GM12891 (cell line): ENCODE measurements at regions not wholly inside any gene's neighbourhood (a gene's known extent, or its start where the extent isn't known, plus 50 kb on each side); places are given as distances from the start of the nearest gene placed in this dataset.

Source experiments
- POLR2A ChIP-seq: IDR thresholded peaks from 2 replicates; pipeline ENCODE4 v1.6.1; 2011; ENCODE audit warnings: low read depth, low read length, control low read depth
- POU2F2 ChIP-seq: IDR thresholded peaks from 2 replicates; pipeline ENCODE4 v1.6.1; 2011; ENCODE audit warnings: low read depth, mild to moderate bottlenecking, control low read depth, low read length, moderate library complexity
- SPI1 ChIP-seq: IDR thresholded peaks from 2 replicates; pipeline ENCODE4 v1.6.1; 2011; ENCODE audit warnings: low read depth, low read length, control low read depth

GRCh38 chr11:115642660-115643059, 138.4 kb upstream of the CADM1 start:
- TF ChIP-seq SPI1, result no peak
- no peak for TF ChIP-seq POLR2A
- TF ChIP-seq POU2F2, result no peak
